ENCODE measurements at regions not wholly inside any gene's neighbourhood (a gene's known extent, or its start where the extent isn't known, plus 50 kb on each side); places are given as distances from the start of the nearest gene placed in this dataset.

- TF ChIP-seq KAT7 (CRISPR knock-in tag; IDR thresholded peaks at IDR 0.05; ENCODE audit: borderline replicate concordance) (no peak), AFF4 (CRISPR knock-in tag; IDR thresholded peaks at IDR 0.05; ENCODE audit: borderline replicate concordance) (no peak), ATF1 (CRISPR knock-in tag; IDR thresholded peaks at IDR 0.05) (no peak), ERG (CRISPR knock-in tag; IDR thresholded peaks at IDR 0.05) (no peak), ZNF219 (CRISPR knock-in tag; IDR thresholded peaks at IDR 0.05; ENCODE audit: borderline replicate concordance) (no peak), NFATC4 (CRISPR knock-in tag; IDR thresholded peaks at IDR 0.05) (no peak)
Observed at GRCh38 chr2:161020437-161020836, 139.8 kb upstream of the TANK start (continued).

DNA sequence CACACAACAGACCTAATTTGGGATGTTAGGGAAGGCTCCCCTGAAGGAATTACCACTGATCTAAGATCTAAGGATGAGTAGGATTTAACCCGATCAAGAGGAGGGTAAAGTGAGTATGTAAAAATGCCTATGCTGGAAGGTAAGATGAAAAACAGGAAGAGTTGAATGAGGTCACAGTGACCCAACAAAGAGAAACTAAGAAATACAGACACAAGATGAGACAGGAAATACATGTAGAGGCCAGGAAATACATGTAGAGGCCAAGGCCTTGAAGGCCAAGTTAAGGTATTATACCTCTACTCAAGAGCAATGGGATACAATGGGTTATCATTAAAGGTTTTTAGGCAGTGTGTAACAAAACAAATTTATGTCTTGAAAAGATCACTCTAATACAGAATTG, 131.6 kb upstream of the TANK start:
- H3K4me1 Mint-ChIP-seq = no peaks in the 10 kb centered on the region
- H3K36me3 Mint-ChIP-seq = no peaks in the 10 kb centered on the region
- H3K27ac Mint-ChIP-seq = no peak overlapping the region
- ATAC-seq (no peak), DNase-seq (ENCODE audit: low spot score) (no peak)
- no peaks in the 10 kb centered on the region for H3K9me3 Mint-ChIP-seq
- H3K27me3 Mint-ChIP-seq (ENCODE audit: low read depth) = no peaks in the 10 kb centered on the region
- no peak overlapping the region for H3K4me3 Mint-ChIP-seq
- CTCF ChIA-PET = no interaction called here
- TF ChIP-seq NFATC4 (CRISPR knock-in tag; IDR thresholded peaks at IDR 0.05) (no peak), IRF2 (CRISPR knock-in tag; IDR thresholded peaks at IDR 0.05; ENCODE audit: borderline replicate concordance, low read depth) (no peak), CREM (CRISPR knock-in tag; IDR thresholded peaks at IDR 0.05) (no peak), ERG (CRISPR knock-in tag; IDR thresholded peaks at IDR 0.05) (no peak), ZNF219 (CRISPR knock-in tag; IDR thresholded peaks at IDR 0.05; ENCODE audit: borderline replicate concordance) (no peak), MYBL2 (CRISPR knock-in tag; IDR thresholded peaks at IDR 0.05) (no peak), ZNF232 (CRISPR knock-in tag; IDR thresholded peaks at IDR 0.05) (no peak), JAZF1 (CRISPR knock-in tag; IDR thresholded peaks at IDR 0.05) (no peak), AFF4 (CRISPR knock-in tag; IDR thresholded peaks at IDR 0.05; ENCODE audit: borderline replicate concordance) (no peak), ETV6 (CRISPR knock-in tag; IDR thresholded peaks at IDR 0.05) (no peak), SP1 (CRISPR knock-in tag; conservative IDR thresholded peaks at IDR 0.05) (no peak)
- TF ChIP-seq, protein P1, sequence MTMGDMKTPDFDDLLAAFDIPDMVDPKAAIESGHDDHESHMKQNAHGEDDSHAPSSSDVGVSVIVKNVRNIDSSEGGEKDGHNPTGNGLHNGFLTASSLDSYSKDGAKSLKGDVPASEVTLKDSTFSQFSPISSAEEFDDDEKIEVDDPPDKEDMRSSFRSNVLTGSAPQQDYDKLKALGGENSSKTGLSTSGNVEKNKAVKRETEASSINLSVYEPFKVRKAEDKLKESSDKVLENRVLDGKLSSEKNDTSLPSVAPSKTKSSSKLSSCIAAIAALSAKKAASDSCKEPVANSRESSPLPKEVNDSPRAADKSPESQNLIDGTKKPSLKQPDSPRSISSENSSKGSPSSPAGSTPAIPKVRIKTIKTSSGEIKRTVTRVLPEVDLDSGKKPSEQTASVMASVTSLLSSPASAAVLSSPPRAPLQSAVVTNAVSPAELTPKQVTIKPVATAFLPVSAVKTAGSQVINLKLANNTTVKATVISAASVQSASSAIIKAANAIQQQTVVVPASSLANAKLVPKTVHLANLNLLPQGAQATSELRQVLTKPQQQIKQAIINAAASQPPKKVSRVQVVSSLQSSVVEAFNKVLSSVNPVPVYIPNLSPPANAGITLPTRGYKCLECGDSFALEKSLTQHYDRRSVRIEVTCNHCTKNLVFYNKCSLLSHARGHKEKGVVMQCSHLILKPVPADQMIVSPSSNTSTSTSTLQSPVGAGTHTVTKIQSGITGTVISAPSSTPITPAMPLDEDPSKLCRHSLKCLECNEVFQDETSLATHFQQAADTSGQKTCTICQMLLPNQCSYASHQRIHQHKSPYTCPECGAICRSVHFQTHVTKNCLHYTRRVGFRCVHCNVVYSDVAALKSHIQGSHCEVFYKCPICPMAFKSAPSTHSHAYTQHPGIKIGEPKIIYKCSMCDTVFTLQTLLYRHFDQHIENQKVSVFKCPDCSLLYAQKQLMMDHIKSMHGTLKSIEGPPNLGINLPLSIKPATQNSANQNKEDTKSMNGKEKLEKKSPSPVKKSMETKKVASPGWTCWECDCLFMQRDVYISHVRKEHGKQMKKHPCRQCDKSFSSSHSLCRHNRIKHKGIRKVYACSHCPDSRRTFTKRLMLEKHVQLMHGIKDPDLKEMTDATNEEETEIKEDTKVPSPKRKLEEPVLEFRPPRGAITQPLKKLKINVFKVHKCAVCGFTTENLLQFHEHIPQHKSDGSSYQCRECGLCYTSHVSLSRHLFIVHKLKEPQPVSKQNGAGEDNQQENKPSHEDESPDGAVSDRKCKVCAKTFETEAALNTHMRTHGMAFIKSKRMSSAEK (CRISPR knock-in tag; IDR thresholded peaks at IDR 0.05; ENCODE audit: borderline replicate concordance) = no peak
- TF ChIP-seq, protein P2, sequence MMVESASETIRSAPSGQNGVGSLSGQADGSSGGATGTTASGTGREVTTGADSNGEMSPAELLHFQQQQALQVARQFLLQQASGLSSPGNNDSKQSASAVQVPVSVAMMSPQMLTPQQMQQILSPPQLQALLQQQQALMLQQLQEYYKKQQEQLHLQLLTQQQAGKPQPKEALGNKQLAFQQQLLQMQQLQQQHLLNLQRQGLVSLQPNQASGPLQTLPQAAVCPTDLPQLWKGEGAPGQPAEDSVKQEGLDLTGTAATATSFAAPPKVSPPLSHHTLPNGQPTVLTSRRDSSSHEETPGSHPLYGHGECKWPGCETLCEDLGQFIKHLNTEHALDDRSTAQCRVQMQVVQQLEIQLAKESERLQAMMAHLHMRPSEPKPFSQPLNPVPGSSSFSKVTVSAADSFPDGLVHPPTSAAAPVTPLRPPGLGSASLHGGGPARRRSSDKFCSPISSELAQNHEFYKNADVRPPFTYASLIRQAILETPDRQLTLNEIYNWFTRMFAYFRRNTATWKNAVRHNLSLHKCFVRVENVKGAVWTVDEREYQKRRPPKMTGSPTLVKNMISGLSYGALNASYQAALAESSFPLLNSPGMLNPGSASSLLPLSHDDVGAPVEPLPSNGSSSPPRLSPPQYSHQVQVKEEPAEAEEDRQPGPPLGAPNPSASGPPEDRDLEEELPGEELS (CRISPR knock-in tag; IDR thresholded peaks at IDR 0.05) = no peak
- TF ChIP-seq, protein P3, sequence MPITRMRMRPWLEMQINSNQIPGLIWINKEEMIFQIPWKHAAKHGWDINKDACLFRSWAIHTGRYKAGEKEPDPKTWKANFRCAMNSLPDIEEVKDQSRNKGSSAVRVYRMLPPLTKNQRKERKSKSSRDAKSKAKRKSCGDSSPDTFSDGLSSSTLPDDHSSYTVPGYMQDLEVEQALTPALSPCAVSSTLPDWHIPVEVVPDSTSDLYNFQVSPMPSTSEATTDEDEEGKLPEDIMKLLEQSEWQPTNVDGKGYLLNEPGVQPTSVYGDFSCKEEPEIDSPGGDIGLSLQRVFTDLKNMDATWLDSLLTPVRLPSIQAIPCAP (CRISPR knock-in tag; IDR thresholded peaks at IDR 0.05) = no peak
- POLR2A ChIA-PET = no interaction called here
